HCT116 (cell line): ENCODE measurements at regions not wholly inside any gene's neighbourhood (a gene's known extent, or its start where the extent isn't known, plus 50 kb on each side); places are given as distances from the start of the nearest gene placed in this dataset.

Source experiments
- ATAC-seq: fragments of 200-7000 bp; cut with Tn5 transposase; 2 replicates; pipeline ENCODE4 v1.9.1; 2020; ENCODE audit warnings: mild to moderate bottlenecking, moderate library complexity
- BruUV-seq: library from RNA; stranded (reverse); fragments of 400-500 nt; replicated peaks from 2 replicates; lab custom pipeline; 2021; lab: Mats Ljungman, UMichigan
- CTCF ChIA-PET: fragments of 300-600 bp; sonication (Branson Sonifier 250); formaldehyde crosslinking; loops from one replicate; lab custom pipeline; 2021; ENCODE audit warnings: antibody characterized with exemption; lab: Charles Lee
- POLR2A ChIA-PET: fragments of 300-600, 350-600 bp; sonication (Branson Sonifier 250); formaldehyde crosslinking; loops from one replicate; lab custom pipeline; 2021; ENCODE audit warnings: antibody characterized with exemption; lab: Charles Lee
- RAD21 ChIA-PET, 2 experiments: fragments of 300-600 bp; sonication (Branson Sonifier 250); formaldehyde crosslinking; loops; one replicate each; lab custom pipeline; 2023; ENCODE audit warnings: low total read pairs in 2 of 2; ENCODE audit not compliant: uncharacterized antibody in 2 of 2, unreplicated experiment in 2 of 2, low non-redundant PET in 1 of 2; lab: Charles Lee
- DNase-seq: peaks from one replicate; pipeline ENCODE4 v3.0.0-alpha.2; 2010; ENCODE audit warnings: low read depth, low spot score
- H2AFZ ChIP-seq: fragments of 200-600 bp; shearing (Covaris generic), sonication (generic); 2 replicates; pipeline ENCODE4 v1.6.1; 2017; ENCODE audit warnings: low read depth, mixed run types, mixed read lengths, antibody characterized with exemption, low read length; ENCODE audit not compliant: poor library complexity, severe bottlenecking
- H3K27ac ChIP-seq: 2 replicates; pipeline ENCODE4 v1.5.1; 2012; ENCODE audit warnings: low read depth, low read length
- H3K27me3 ChIP-seq: fragments of 200-600 bp; sonication (generic); 2 replicates; pipeline ENCODE4 v1.6.1; 2016; ENCODE audit warnings: mixed run types, low read length, mixed read lengths; ENCODE audit not compliant: insufficient read depth
- H3K36me3 ChIP-seq, 2 experiments: fragments of 200-500 bp in 1 of 2; fragments of 200-600 bp in 1 of 2; sonication (Bioruptor generic) in 1 of 2; sonication (generic) in 1 of 2; 2 replicates each; pipeline versions ENCODE4 v1.5.1 to v1.6.1; 2014 to 2016; ENCODE audit warnings: low read length in 2 of 2, inconsistent platforms in 1 of 2, mixed read lengths in 1 of 2, mixed run types in 1 of 2; ENCODE audit not compliant: insufficient read depth in 2 of 2, control insufficient read depth in 1 of 2
- H3K4me1 ChIP-seq, 2 experiments: fragments of 200-600 bp in 1 of 2; sonication (generic) in 1 of 2; 2 replicates each; pipeline versions ENCODE4 v1.5.1 to v1.6.1; 2012 to 2017; ENCODE audit warnings: low read length in 2 of 2, inconsistent platforms in 1 of 2, mild to moderate bottlenecking in 1 of 2, mixed read lengths in 1 of 2, mixed run types in 1 of 2, moderate library complexity in 1 of 2; ENCODE audit not compliant: insufficient read depth in 2 of 2, control insufficient read depth in 1 of 2
- H3K4me2 ChIP-seq: fragments of 200-600 bp; sonication (generic); 2 replicates; pipeline ENCODE4 v1.6.1; 2017; ENCODE audit warnings: mixed run types, low read length, mixed read lengths
- H3K4me3 ChIP-seq, 2 experiments: fragments of 200-600 bp in 1 of 2; sonication (generic) in 1 of 2; replicated peaks in 1 of 2; 2 replicates each; pipeline ENCODE4 v1.5.1; 2011 to 2016; ENCODE audit warnings: low read length in 2 of 2, control low read depth in 1 of 2, low read depth in 1 of 2, mild to moderate bottlenecking in 1 of 2, mixed read lengths in 1 of 2, mixed run types in 1 of 2
- H3K79me2 ChIP-seq: fragments of 200-600 bp; sonication (generic); 2 replicates; pipeline ENCODE4 v1.6.1; 2017; ENCODE audit warnings: mild to moderate bottlenecking, mixed run types, low read length, moderate library complexity, mixed read lengths; ENCODE audit not compliant: insufficient read depth
- H3K9ac ChIP-seq: fragments of 200-600 bp; sonication (generic); 2 replicates; pipeline ENCODE4 v1.6.1; 2016; ENCODE audit warnings: low read length, mixed read lengths
- H3K9me2 ChIP-seq: fragments of 200-600 bp; sonication (generic), shearing (Covaris generic); 2 replicates; pipeline ENCODE4 v1.6.1; 2017; ENCODE audit warnings: mixed run types, mild to moderate bottlenecking, moderate library complexity; ENCODE audit not compliant: insufficient read depth
- H3K9me3 ChIP-seq, 2 experiments: fragments of 200-500 bp in 1 of 2; fragments of 200-600 bp in 1 of 2; sonication (Bioruptor generic) in 1 of 2; sonication (generic) in 1 of 2; 2 replicates each; pipeline ENCODE4 v1.6.1; 2014 to 2017; ENCODE audit warnings: low read length in 2 of 2, mixed read lengths in 2 of 2, inconsistent platforms in 1 of 2, low read depth in 1 of 2, mild to moderate bottlenecking in 1 of 2, mixed run types in 1 of 2, moderate library complexity in 1 of 2; ENCODE audit not compliant: control insufficient read depth in 1 of 2, insufficient read depth in 1 of 2
- H4K20me1 ChIP-seq: fragments of 200-600 bp; sonication (generic), shearing (Covaris generic); 2 replicates; pipeline ENCODE4 v1.6.1; 2017; ENCODE audit warnings: mixed run types, mild to moderate bottlenecking, moderate library complexity; ENCODE audit not compliant: insufficient read depth
- ELF1 ChIP-seq: IDR thresholded peaks from 2 replicates; pipeline ENCODE4 v1.6.1; 2012; ENCODE audit warnings: low read depth, borderline replicate concordance
- JUND ChIP-seq: IDR thresholded peaks from 2 replicates; pipeline ENCODE4 v1.6.1; 2012
- POLR2A ChIP-seq: IDR thresholded peaks from 2 replicates; pipeline ENCODE4 v1.7.0; 2011; ENCODE audit warnings: borderline replicate concordance; ENCODE audit not compliant: insufficient read depth, insufficient read length; ENCODE audit errors: extremely low read depth
- POLR2AphosphoS5 ChIP-seq: IDR thresholded peaks from 2 replicates; pipeline ENCODE4 v1.6.1; 2011; ENCODE audit warnings: mild to moderate bottlenecking, low read depth, low read length, moderate library complexity
- ZFX ChIP-seq: fragments of 450-650 bp; IDR thresholded peaks from 2 replicates; pipeline ENCODE4 v1.6.1; 2017
- intact Hi-C: fragments of 100-400 bp; cut with micrococcal nuclease; formaldehyde crosslinking; loops from 2 replicates; pipeline ENCODE4 v1.10.0; 2022
- TF ChIP-seq, protein P1 (sequence below): IDR thresholded peaks from 2 replicates; pipeline ENCODE4 v1.6.1; 2011; ENCODE audit warnings: mild to moderate bottlenecking, low read length, moderate library complexity; ENCODE audit not compliant: insufficient replicate concordance; ENCODE audit errors: extremely low read depth

DNA sequence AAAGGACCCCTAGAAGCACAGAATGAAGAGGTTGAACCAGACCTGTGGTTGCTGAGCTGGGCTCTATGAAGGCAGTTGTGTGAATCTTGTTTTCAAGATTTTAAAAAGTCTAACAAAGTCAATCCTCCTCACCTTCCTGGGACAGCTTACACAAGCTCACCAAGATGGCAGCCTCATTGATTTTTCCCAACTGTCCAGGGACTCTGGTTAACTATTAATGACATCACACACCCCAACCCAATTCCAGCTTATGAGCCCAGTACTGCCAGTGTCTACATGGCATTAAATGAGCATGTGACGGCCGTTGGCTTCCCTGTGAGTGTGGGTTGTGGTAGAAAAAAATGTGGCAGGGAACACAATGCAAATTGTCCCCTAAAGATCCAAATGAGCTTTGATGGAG, 137.0 kb downstream of the CHST1 start (continued):
- TF ChIP-seq, protein P1, sequence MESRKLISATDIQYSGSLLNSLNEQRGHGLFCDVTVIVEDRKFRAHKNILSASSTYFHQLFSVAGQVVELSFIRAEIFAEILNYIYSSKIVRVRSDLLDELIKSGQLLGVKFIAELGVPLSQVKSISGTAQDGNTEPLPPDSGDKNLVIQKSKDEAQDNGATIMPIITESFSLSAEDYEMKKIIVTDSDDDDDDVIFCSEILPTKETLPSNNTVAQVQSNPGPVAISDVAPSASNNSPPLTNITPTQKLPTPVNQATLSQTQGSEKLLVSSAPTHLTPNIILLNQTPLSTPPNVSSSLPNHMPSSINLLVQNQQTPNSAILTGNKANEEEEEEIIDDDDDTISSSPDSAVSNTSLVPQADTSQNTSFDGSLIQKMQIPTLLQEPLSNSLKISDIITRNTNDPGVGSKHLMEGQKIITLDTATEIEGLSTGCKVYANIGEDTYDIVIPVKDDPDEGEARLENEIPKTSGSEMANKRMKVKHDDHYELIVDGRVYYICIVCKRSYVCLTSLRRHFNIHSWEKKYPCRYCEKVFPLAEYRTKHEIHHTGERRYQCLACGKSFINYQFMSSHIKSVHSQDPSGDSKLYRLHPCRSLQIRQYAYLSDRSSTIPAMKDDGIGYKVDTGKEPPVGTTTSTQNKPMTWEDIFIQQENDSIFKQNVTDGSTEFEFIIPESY = no peak

DNA sequence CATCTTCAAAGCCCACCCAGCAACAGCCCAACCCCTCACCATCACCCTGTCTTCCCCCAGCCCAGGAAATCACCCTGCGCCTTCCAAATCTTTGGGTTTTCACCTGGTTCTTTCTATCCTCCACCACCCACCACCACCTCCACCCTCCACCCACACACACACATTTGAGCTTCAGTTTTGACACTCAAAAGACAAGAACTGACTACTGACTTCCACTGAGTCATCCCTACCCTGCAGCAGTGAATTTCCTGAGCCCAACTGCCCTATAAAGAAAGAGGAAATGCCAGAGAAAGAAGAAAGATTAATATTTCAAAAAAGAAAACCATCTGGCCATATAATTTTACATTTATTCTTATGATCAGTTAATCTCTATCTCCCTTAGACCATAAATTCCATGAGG, 137.5 kb downstream of the CHST1 start:
- no peak for TF ChIP-seq ZFX
- no peak for TF ChIP-seq POLR2AphosphoS5
- Histone ChIP-seq H3K4me3 (no peak overlapping the region), H3K9ac (no peak overlapping the region), H3K9me2 (no peaks in the 10 kb centered on the region), H3K79me2 (no peaks in the 10 kb centered on the region), H3K4me1 (no peaks in the 10 kb centered on the region), H3K27ac (no peak overlapping the region), H3K36me3 (no peaks in the 10 kb centered on the region), H4K20me1 (no peaks in the 10 kb centered on the region), H2AFZ (no peak overlapping the region), H3K27me3 (peaks cover 31% of the 10 kb centered on the region), H3K9me3 (no peaks in the 10 kb centered on the region), H3K4me2 (no peak overlapping the region)
- CTCF ChIA-PET = no interaction called here
- POLR2A ChIA-PET = no interaction called here
- DNase-seq (no peak), ATAC-seq (no peak)
- intact Hi-C loops = no loop called here
- no TSS peak for BruUV-seq
- RAD21 ChIA-PET = no interaction called here

DNA sequence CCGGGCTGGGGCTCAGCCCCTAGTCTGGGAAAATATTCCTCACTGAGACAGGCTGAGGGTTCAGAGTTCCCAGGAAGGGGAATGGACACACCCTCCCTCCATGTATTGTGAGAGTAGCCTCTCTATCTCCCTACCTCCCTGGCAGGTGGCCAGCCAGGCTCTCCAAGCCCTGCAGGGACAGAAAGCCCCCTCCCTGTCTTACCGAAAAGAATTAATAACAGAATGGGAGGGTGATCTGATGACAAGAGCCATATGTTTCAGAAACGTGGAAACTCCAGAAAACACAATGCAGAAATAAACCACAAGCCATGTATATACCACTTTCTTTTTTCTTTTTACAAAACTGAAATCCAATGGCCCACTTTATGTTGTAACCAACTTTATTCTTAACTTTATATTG, 140.0 kb downstream of the CHST1 start:
- no peaks in the 10 kb centered on the region for H3K36me3 ChIP-seq
- RAD21 ChIA-PET = no interaction called here

More for the DNA sequence above, 140.0 kb downstream of the CHST1 start:
- Histone ChIP-seq H3K9ac (no peak overlapping the region), H3K27me3 (peaks cover 24% of the 10 kb centered on the region; the same call in 1 of the 2 replicates), H3K79me2 (no peaks in the 10 kb centered on the region), H3K9me2 (no peaks in the 10 kb centered on the region), H3K9me3 (no peaks in the 10 kb centered on the region), H3K4me2 (no peak overlapping the region), H3K4me1 (no peaks in the 10 kb centered on the region), H3K27ac (no peak overlapping the region), H4K20me1 (no peaks in the 10 kb centered on the region), H2AFZ (no peak overlapping the region), H3K4me3 (no peak overlapping the region)
- TF ChIP-seq JUND (no peak), ELF1 (no peak), POLR2A (no peak)
- TF ChIP-seq, protein P1 = no peak
- ATAC-seq (no peak), DNase-seq (no peak)
- ChIA-PET POLR2A (no interaction called here), CTCF (no interaction called here)
- no TSS peak for BruUV-seq
- intact Hi-C loops = no loop called here
